A673 (cell line): ENCODE measurements at regions not wholly inside any gene's neighbourhood (a gene's known extent, or its start where the extent isn't known, plus 50 kb on each side); places are given as distances from the start of the nearest gene placed in this dataset.

Experiments used
- BruUV-seq: library from RNA; stranded (reverse); fragments of 400-500 nt; replicated peaks from 2 replicates; lab custom pipeline; 2021; lab: Mats Ljungman, UMichigan
- CTCF ChIA-PET: fragments of 300-600 bp; sonication (Branson Sonifier 250); formaldehyde crosslinking; loops from one replicate; lab custom pipeline; 2022; ENCODE audit warnings: antibody characterized with exemption; lab: Charles Lee
- POLR2A ChIA-PET: fragments of 300-600 bp; sonication (Branson Sonifier 250); formaldehyde crosslinking; loops from one replicate; lab custom pipeline; 2022; ENCODE audit warnings: antibody characterized with exemption; ENCODE audit not compliant: low non-redundant PET; lab: Charles Lee
- DNase-seq: peaks from one replicate; pipeline ENCODE4 v3.0.0-alpha.2; 2015; ENCODE audit warnings: low spot score
- H3K27ac ChIP-seq: fragments of 200-600 bp; sonication (generic); 2 replicates; pipeline ENCODE4 v1.5.1; 2016; ENCODE audit warnings: mixed run types, low read depth, mild to moderate bottlenecking, mixed read lengths, antibody characterized with exemption, low read length; ENCODE audit not compliant: poor library complexity, severe bottlenecking
- H3K27me3 ChIP-seq: fragments of 200-600 bp; sonication (generic); replicated peaks from 2 replicates; pipeline ENCODE4 v1.6.1; 2017; ENCODE audit warnings: mixed run types, low read depth, mild to moderate bottlenecking, mixed read lengths, antibody characterized with exemption, low read length; ENCODE audit not compliant: insufficient read depth, poor library complexity
- H3K36me3 ChIP-seq: fragments of 200-600 bp; sonication (generic); 2 replicates; pipeline ENCODE4 v1.6.1; 2016; ENCODE audit warnings: mixed run types, mild to moderate bottlenecking, mixed read lengths, antibody characterized with exemption, low read length; ENCODE audit not compliant: insufficient read depth, poor library complexity, severe bottlenecking
- H3K4me1 ChIP-seq: fragments of 200-600 bp; sonication (generic); 2 replicates; pipeline ENCODE4 v1.6.1; 2017; ENCODE audit warnings: mixed run types, mild to moderate bottlenecking, mixed read lengths, antibody characterized with exemption, low read length; ENCODE audit not compliant: insufficient read depth, poor library complexity, severe bottlenecking
- H3K4me3 ChIP-seq: fragments of 200-600 bp; sonication (generic); 2 replicates; pipeline ENCODE4 v1.5.1; 2016; ENCODE audit warnings: low read depth, mixed run types, mild to moderate bottlenecking, mixed read lengths, low read length; ENCODE audit not compliant: poor library complexity, severe bottlenecking
- H3K9me3 ChIP-seq: fragments of 200-600 bp; sonication (generic); 2 replicates; pipeline ENCODE4 v1.6.1; 2016; ENCODE audit warnings: mixed run types, low read depth, mild to moderate bottlenecking, mixed read lengths, antibody characterized with exemption, low read length; ENCODE audit not compliant: poor library complexity, severe bottlenecking
- EZH2 ChIP-seq: fragments of 200-600 bp; sonication (generic); IDR thresholded peaks from 2 replicates; pipeline ENCODE4 v1.6.1; 2017; ENCODE audit warnings: borderline replicate concordance, low read depth, mild to moderate bottlenecking, mixed read lengths, antibody characterized with exemption, low read length; ENCODE audit not compliant: poor library complexity, severe bottlenecking
- intact Hi-C: fragments of 100-400 bp; cut with micrococcal nuclease; formaldehyde crosslinking; loops from one replicate; pipeline ENCODE4 v1.10.0; 2022; ENCODE audit not compliant: unreplicated experiment
- TF ChIP-seq, protein P1 (sequence below): fragments of 300-800, 200-600 bp; sonication (generic); conservative IDR thresholded peaks from 2 replicates; pipeline ENCODE4 v1.5.1; 2017; ENCODE audit warnings: low read depth, mild to moderate bottlenecking, antibody characterized with exemption, low read length, moderate library complexity, mixed read lengths

DNA sequence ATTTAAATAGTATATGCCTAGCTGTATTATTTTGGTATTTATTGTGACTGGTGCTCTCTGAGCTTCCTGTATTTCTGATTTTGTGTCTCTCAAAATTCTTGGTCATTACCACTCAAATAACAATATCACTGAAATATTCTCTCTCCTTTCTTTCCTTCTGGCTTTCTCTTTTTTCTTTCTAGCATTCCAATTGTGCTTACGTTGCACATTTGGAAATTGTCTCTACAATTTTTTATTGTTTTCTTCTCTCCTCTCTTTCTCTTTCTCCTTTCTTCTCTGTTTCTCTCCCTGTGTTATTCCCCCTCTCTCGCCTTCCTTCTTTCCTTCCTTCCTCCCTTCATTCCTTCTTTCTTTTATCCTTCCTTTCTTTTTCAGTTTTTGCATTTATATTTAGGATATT is 89.6 kb upstream of the MCTP2 start:
- BruUV-seq, result no TSS peak
- Histone ChIP-seq H3K4me1 (no peaks in the 10 kb centered on the region), H3K4me3 (no peak overlapping the region), H3K27me3 (no peaks in the 10 kb centered on the region), H3K27ac (no peak overlapping the region), H3K36me3 (no peaks in the 10 kb centered on the region), H3K9me3 (no peaks in the 10 kb centered on the region)
- DNase-seq, result no peak
- no peak for TF ChIP-seq EZH2
- TF ChIP-seq, protein P1, sequence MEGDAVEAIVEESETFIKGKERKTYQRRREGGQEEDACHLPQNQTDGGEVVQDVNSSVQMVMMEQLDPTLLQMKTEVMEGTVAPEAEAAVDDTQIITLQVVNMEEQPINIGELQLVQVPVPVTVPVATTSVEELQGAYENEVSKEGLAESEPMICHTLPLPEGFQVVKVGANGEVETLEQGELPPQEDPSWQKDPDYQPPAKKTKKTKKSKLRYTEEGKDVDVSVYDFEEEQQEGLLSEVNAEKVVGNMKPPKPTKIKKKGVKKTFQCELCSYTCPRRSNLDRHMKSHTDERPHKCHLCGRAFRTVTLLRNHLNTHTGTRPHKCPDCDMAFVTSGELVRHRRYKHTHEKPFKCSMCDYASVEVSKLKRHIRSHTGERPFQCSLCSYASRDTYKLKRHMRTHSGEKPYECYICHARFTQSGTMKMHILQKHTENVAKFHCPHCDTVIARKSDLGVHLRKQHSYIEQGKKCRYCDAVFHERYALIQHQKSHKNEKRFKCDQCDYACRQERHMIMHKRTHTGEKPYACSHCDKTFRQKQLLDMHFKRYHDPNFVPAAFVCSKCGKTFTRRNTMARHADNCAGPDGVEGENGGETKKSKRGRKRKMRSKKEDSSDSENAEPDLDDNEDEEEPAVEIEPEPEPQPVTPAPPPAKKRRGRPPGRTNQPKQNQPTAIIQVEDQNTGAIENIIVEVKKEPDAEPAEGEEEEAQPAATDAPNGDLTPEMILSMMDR, result no peak
- intact Hi-C loops, result no loop called here
- ChIA-PET POLR2A (no interaction called here), CTCF (no interaction called here)

DNA sequence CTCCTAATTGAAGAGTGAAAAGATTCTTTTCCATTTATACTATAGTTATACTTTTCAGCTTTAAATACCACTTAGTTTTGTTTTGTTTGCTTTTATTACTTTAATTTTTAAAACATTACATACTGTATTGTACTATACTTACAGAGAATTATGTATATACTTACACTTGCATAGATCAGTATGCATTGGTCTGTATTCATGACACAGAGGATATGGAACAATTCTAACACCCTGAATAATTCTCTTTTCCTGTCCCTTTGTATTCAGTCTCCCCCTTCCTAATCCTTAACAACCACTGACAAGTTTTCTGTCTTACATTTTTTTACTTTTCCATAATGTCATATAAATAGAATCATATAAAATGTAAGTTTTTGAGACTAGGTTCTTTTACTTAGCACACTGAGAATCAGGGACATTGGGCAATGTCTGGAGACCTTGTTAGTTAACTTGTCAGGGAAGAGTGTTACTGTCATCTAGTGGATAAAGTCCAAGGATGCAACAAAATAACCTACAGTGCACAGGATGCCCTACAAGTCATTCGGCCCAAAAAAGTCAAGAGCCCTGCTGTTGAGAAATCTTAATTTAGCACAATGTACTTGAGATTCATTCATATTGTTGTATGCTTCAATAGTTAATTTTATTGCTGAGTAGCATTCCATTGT is 95.7 kb upstream of the MCTP2 start:
- POLR2A ChIA-PET, result no interaction called here
- Histone ChIP-seq H3K4me3 (no peak overlapping the region), H3K4me1 (no peaks in the 10 kb centered on the region), H3K27ac (no peak overlapping the region), H3K27me3 (no peaks in the 10 kb centered on the region), H3K36me3 (no peaks in the 10 kb centered on the region), H3K9me3 (no peaks in the 10 kb centered on the region)
- CTCF ChIA-PET, result no interaction called here
- no TSS peak for BruUV-seq
- peak; percentile 60 for DNase-seq
- intact Hi-C loops, result no loop called here
- TF ChIP-seq EZH2, result no peak
- TF ChIP-seq, protein P1, result peak; percentile 47; the same call in 1 of the 2 replicates

DNA sequence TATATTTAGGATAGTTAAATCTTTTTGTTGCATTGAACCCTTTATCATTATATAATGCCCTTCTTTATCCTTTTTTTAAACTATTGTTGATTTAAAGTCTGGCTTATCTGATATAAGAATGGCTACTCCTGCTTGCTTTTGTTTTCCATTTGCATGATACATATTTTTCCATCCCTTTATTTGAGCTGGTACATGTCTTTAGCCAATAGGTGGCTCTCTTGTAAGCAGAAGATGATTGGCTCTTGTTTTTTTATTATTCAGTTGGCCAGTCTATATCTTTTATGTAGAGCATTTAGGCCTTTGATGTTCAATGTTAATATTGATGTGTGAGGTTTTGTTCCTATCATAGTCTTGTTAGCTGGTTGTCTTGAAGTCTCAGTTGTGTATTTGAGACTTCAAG is 99.5 kb upstream of the MCTP2 start:
- no peak overlapping the region for H3K27ac ChIP-seq
- TF ChIP-seq, protein P1, result peak; percentile 24; the same call in 1 of the 2 replicates
- no peak for TF ChIP-seq EZH2

More for the DNA sequence above, 99.5 kb upstream of the MCTP2 start:
- Histone ChIP-seq H3K9me3 (no peaks in the 10 kb centered on the region), H3K27me3 (no peaks in the 10 kb centered on the region), H3K36me3 (no peaks in the 10 kb centered on the region), H3K4me3 (no peak overlapping the region), H3K4me1 (no peaks in the 10 kb centered on the region)
- BruUV-seq, result no TSS peak
- ChIA-PET CTCF (interaction anchor here (1.0 to 1.1 kb wide), 2 partner anchors 12 to 1070 kb away, joined by 4 read pairs; no protein-coding TSS in a partner anchor), POLR2A (no interaction called here)
- DNase-seq, result no peak
- intact Hi-C loops, result no loop called here
